HG02623 (cell line): ENCODE measurements at regions not wholly inside any gene's neighbourhood (a gene's known extent, or its start where the extent isn't known, plus 50 kb on each side); places are given as distances from the start of the nearest gene placed in this dataset.

Source experiments
- ATAC-seq: cut with Tn5 transposase; IDR thresholded peaks from one replicate; pipeline ENCODE4 v1.9.1; 2021; ENCODE audit warnings: moderate library complexity; ENCODE audit not compliant: unreplicated experiment

GRCh38 chr20:48257833-48258232 lies 472.6 kb upstream of the SULF2 start:
- no peak for ATAC-seq

GRCh38 chr20:48247961-48248360 lies 462.7 kb upstream of the SULF2 start:
- ATAC-seq = no peak

- no peak for ATAC-seq
Measured at GRCh38 chr20:48246061-48246790, 460.9 kb upstream of the SULF2 start.

- ATAC-seq = no peak
Measured at GRCh38 chr20:48242623-48243022, 457.3 kb upstream of the SULF2 start.

GRCh38 chr20:48241482-48241881 lies 456.2 kb upstream of the SULF2 start:
- no peak for ATAC-seq

- ATAC-seq = no peak
Measured at GRCh38 chr20:48238781-48239180, 453.5 kb upstream of the SULF2 start.

GRCh38 chr20:48238326-48238725 lies 453.0 kb upstream of the SULF2 start:
- no peak for ATAC-seq

GRCh38 chr20:48236000-48236970 lies 451.0 kb upstream of the SULF2 start:
- ATAC-seq = no peak

- no peak for ATAC-seq
Measured at GRCh38 chr20:48234951-48235350, 449.7 kb upstream of the SULF2 start.

- no peak for ATAC-seq
Measured at GRCh38 chr20:48231253-48231930, 446.1 kb upstream of the SULF2 start.

GRCh38 chr20:48230216-48230615 lies 444.9 kb upstream of the SULF2 start:
- ATAC-seq = no peak

- no peak for ATAC-seq
Measured at GRCh38 chr20:48227381-48227780, 442.1 kb upstream of the SULF2 start.

- no peak for ATAC-seq
Measured at GRCh38 chr20:48226642-48227041, 441.4 kb upstream of the SULF2 start.

- no peak for ATAC-seq
Measured at GRCh38 chr20:48224533-48225050, 439.3 kb upstream of the SULF2 start.

- no peak for ATAC-seq
Measured at GRCh38 chr20:48223715-48224114, 438.4 kb upstream of the SULF2 start.

GRCh38 chr20:48222595-48223180 lies 437.4 kb upstream of the SULF2 start:
- no peak for ATAC-seq

- no peak for ATAC-seq
Measured at GRCh38 chr20:48220033-48220633, 434.9 kb upstream of the SULF2 start.

- ATAC-seq = no peak
Measured at GRCh38 chr20:48219306-48219705, 434.0 kb upstream of the SULF2 start.

- no peak for ATAC-seq
Measured at GRCh38 chr20:48217190-48217589, 431.9 kb upstream of the SULF2 start.

- no peak for ATAC-seq
Measured at GRCh38 chr20:48215536-48215935, 430.3 kb upstream of the SULF2 start.
